ENCODE measurements at regions not wholly inside any gene's neighbourhood (a gene's known extent, or its start where the extent isn't known, plus 50 kb on each side); places are given as distances from the start of the nearest gene placed in this dataset.

DNA sequence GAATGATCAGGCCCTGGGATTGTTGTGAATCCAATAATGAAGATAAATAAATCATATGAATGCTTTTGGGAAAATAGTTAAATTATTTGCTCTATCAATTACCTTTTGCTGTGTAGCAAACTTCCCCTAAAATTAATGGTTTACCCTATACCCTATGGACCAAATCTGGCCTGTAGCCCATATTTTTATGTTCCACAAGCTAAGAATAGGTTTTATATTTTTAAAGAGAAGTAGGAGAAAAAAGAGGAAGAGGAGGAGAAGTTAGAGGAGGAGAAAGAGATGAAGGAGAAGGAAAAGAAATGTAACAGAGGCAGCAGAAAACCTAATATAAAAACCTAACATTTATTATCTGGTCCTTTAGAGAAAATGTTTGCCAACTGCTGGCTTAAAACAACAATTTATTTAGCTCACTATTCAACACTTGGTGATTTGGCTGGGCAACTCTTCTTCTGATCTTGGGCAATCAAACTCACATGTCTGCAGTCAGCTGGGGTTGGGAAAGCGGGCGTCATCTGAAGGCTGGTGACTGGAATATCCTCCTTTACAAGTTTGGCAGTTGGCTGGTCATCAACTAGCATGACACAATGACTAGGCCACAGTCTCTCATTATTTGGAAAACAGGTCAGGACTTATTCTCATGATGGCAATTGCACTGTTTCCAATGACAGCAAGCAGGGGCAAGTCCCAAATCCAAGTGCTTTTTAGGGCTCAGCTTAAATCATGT is 522.9 kb downstream of the RASEF start:
- Histone ChIP-seq H3K14ac (ENCODE audit: insufficient read depth, low read length) (no peak overlapping the region), H2AFZ (ENCODE audit: low read length) (no peak overlapping the region), H3T11ph (ENCODE audit: low read length) (no peak overlapping the region), H3K56ac (ENCODE audit: insufficient read length, low read depth, low read length) (no peak overlapping the region), H2BK20ac (ENCODE audit: low read depth, low read length, poor library complexity, severe bottlenecking) (no peak overlapping the region), H3K23me2 (ENCODE audit: insufficient read length, low read depth, low read length, poor library complexity, severe bottlenecking) (no peaks in the 10 kb centered on the region), H4K8ac (replicated peaks; ENCODE audit: insufficient read length, low read depth, low read length) (no peak overlapping the region), H3K79me2 (ENCODE audit: insufficient read depth, low read length) (no peaks in the 10 kb centered on the region), H4K5ac (ENCODE audit: insufficient read length, low read depth, low read length) (no peak overlapping the region), H2BK12ac (ENCODE audit: insufficient read length, low read depth, low read length) (no peak overlapping the region), H3K27ac (ENCODE audit: insufficient read length, low read depth, low read length) (no peak overlapping the region), H4K20me1 (ENCODE audit: control insufficient read depth, insufficient read depth, insufficient read length) (no peaks in the 10 kb centered on the region), H2BK120ac (ENCODE audit: low read depth, low read length, poor library complexity, severe bottlenecking) (no peak overlapping the region), H3K18ac (ENCODE audit: insufficient read length, low read depth, low read length) (no peak overlapping the region), H3K4ac (ENCODE audit: low read depth, low read length) (no peak overlapping the region), H3K9ac (ENCODE audit: extremely low read depth, insufficient read length, low read length) (no peak overlapping the region), H3K9me3 (ENCODE audit: control insufficient read depth, low read depth, low read length) (no peaks in the 10 kb centered on the region), H4K91ac (ENCODE audit: insufficient read length, low read depth, low read length) (no peak overlapping the region), H3K27me3 (ENCODE audit: insufficient read depth, low read length) (no peaks in the 10 kb centered on the region), H3K4me1 (ENCODE audit: insufficient read depth, low read length) (no peaks in the 10 kb centered on the region), H3K4me2 (ENCODE audit: insufficient read depth, insufficient read length, low read length) (no peak overlapping the region), H3K79me1 (ENCODE audit: insufficient read depth, low read depth, low read length, poor library complexity, severe bottlenecking) (no peaks in the 10 kb centered on the region), H2BK5ac (ENCODE audit: insufficient read length, low read length) (no peak overlapping the region), H2BK15ac (ENCODE audit: low read depth, low read length) (no peak overlapping the region), H3K23ac (ENCODE audit: insufficient read length, low read depth, low read length) (no peak overlapping the region), H2AK5ac (ENCODE audit: insufficient read length, low read length) (no peak overlapping the region)
- Mint-ChIP-seq H3K36me3 (ENCODE audit: insufficient read depth in 1 of 3, low read depth in 3 of 3) (peaks cover 0 to 4% (median 0%) of the 10 kb centered on the region in 3 experiments; a peak in 1 of 7 replicates), H3K27ac (no peak overlapping the region), H3K4me1 (no peaks in the 10 kb centered on the region), H3K9me3 (no peaks in the 10 kb centered on the region), H3K27me3 (ENCODE audit: low read depth) (no peaks in the 10 kb centered on the region), H3K4me3 (no peak overlapping the region)
- no peak for DNase-seq
- TF ChIP-seq, protein P1, sequence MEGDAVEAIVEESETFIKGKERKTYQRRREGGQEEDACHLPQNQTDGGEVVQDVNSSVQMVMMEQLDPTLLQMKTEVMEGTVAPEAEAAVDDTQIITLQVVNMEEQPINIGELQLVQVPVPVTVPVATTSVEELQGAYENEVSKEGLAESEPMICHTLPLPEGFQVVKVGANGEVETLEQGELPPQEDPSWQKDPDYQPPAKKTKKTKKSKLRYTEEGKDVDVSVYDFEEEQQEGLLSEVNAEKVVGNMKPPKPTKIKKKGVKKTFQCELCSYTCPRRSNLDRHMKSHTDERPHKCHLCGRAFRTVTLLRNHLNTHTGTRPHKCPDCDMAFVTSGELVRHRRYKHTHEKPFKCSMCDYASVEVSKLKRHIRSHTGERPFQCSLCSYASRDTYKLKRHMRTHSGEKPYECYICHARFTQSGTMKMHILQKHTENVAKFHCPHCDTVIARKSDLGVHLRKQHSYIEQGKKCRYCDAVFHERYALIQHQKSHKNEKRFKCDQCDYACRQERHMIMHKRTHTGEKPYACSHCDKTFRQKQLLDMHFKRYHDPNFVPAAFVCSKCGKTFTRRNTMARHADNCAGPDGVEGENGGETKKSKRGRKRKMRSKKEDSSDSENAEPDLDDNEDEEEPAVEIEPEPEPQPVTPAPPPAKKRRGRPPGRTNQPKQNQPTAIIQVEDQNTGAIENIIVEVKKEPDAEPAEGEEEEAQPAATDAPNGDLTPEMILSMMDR (conservative IDR thresholded peaks at IDR 0.05): no peak
- WGBS (ENCODE audit: extremely low coverage, insufficient read length, low lambda C conversion rate): no CpG with 5 or more reads among the region's 2 CpGs
